Endothelial cell of umbilical vein (primary cell): ENCODE measurements at regions not wholly inside any gene's neighbourhood (a gene's known extent, or its start where the extent isn't known, plus 50 kb on each side); places are given as distances from the start of the nearest gene placed in this dataset.

Experiments used
- BruUV-seq: library from RNA; stranded (reverse); fragments of 400-500 nt; replicated peaks from 2 replicates; lab custom pipeline; 2021; lab: Mats Ljungman, UMichigan
- CTCF ChIA-PET: fragments of 300-600, 350-600 bp; sonication (Branson Sonifier 250); formaldehyde crosslinking; loops from one replicate; lab custom pipeline; 2021; ENCODE audit warnings: antibody characterized with exemption, inconsistent platforms; lab: Charles Lee
- POLR2A ChIA-PET: fragments of 300-600, 350-600 bp; sonication (Branson Sonifier 250); formaldehyde crosslinking; loops from one replicate; lab custom pipeline; 2021; ENCODE audit warnings: antibody characterized with exemption, inconsistent platforms; lab: Charles Lee
- DNase-seq: peaks from one replicate; pipeline ENCODE4 v3.0.0-alpha.2; 2011; ENCODE audit warnings: low read depth, low spot score
- FAIRE-seq: peaks from 2 replicates; lab custom pipeline; 2011; peaks lifted over from hg19 to GRCh38; lab: Jason Lieb, UNC
- H2AFZ ChIP-seq: 2 replicates; pipeline ENCODE4 v1.6.0; 2012; ENCODE audit warnings: low read depth, low read length, control low read depth, inconsistent platforms
- H3K27ac ChIP-seq: 2 replicates; pipeline ENCODE4 v1.5.1; 2011; ENCODE audit warnings: low read depth, mild to moderate bottlenecking, control low read depth, low read length, moderate library complexity; ENCODE audit not compliant: insufficient read depth
- H3K27me3 ChIP-seq, 2 experiments: 2 replicates each; pipeline versions ENCODE4 v1.6.0 to v1.6.1; 2011; ENCODE audit warnings: low read length in 2 of 2, mixed read lengths in 1 of 2; ENCODE audit not compliant: control insufficient read depth in 2 of 2, insufficient read depth in 2 of 2
- H3K36me3 ChIP-seq, 2 experiments: 2 replicates in 1 of 2; 3 replicates in 1 of 2; pipeline ENCODE4 v1.5.1; 2011; ENCODE audit warnings: low read length in 2 of 2, mild to moderate bottlenecking in 1 of 2, moderate library complexity in 1 of 2; ENCODE audit not compliant: control insufficient read depth in 2 of 2, insufficient read depth in 2 of 2; ENCODE audit errors: extremely low read depth in 1 of 2
- H3K4me1 ChIP-seq: 3 replicates; pipeline ENCODE4 v1.5.1; 2011; ENCODE audit warnings: mild to moderate bottlenecking, low read length; ENCODE audit not compliant: control insufficient read depth, insufficient read depth; ENCODE audit errors: extremely low read depth
- H3K4me2 ChIP-seq: 2 replicates; pipeline ENCODE4 v1.6.1; 2011; ENCODE audit warnings: low read length, control low read depth, mixed read lengths; ENCODE audit not compliant: insufficient read depth
- H3K4me3 ChIP-seq, 3 experiments: fragments of 200-600 bp in 1 of 3; sonication (generic), shearing (Covaris generic) in 1 of 3; replicated peaks in 1 of 3; 2 replicates each; pipeline ENCODE4 v1.5.1; 2011 to 2016; ENCODE audit warnings: control low read depth in 3 of 3, low read length in 3 of 3, mild to moderate bottlenecking in 2 of 3, inconsistent platforms in 1 of 3, low read depth in 1 of 3, moderate library complexity in 1 of 3; ENCODE audit not compliant: insufficient read depth in 1 of 3
- H3K79me2 ChIP-seq: 2 replicates; pipeline ENCODE4 v1.6.0; 2012; ENCODE audit warnings: low read length, inconsistent platforms; ENCODE audit not compliant: control insufficient read depth, insufficient read depth
- H3K9ac ChIP-seq: replicated peaks from 2 replicates; pipeline ENCODE3; 2011; ENCODE audit warnings: low read length, control low read depth; ENCODE audit not compliant: insufficient read depth; ENCODE audit errors: extremely low read depth
- H3K9me1 ChIP-seq: replicated peaks from 3 replicates; pipeline ENCODE4 v1.6.0; 2011; ENCODE audit warnings: mild to moderate bottlenecking, low read length; ENCODE audit not compliant: control insufficient read depth, insufficient read depth; ENCODE audit errors: extremely low read depth
- H3K9me3 ChIP-seq: replicated peaks from 2 replicates; pipeline ENCODE4 v1.5.1; 2012; ENCODE audit warnings: low read length, inconsistent platforms; ENCODE audit not compliant: control insufficient read depth, insufficient read depth
- H4K20me1 ChIP-seq: replicated peaks from 2 replicates; pipeline ENCODE3; 2011; ENCODE audit warnings: mild to moderate bottlenecking, low read length; ENCODE audit not compliant: control insufficient read depth, insufficient read depth; ENCODE audit errors: extremely low read depth
- CTCF ChIP-seq, 2 donors: IDR thresholded peaks; 1 replicate in 1 of 2; 2 replicates in 1 of 2; pipeline ENCODE4 v1.5.1; 2011; ENCODE audit warnings: low read length in 2 of 2, mild to moderate bottlenecking in 2 of 2, moderate library complexity in 2 of 2, control low read depth in 1 of 2, inconsistent platforms in 1 of 2, low read depth in 1 of 2; ENCODE audit not compliant: insufficient read depth in 1 of 2; ENCODE audit errors: extremely low read depth in 1 of 2
- EZH2 ChIP-seq: IDR thresholded peaks from 2 replicates; pipeline ENCODE4 v1.6.1; 2012; ENCODE audit warnings: borderline replicate concordance, low read depth, mild to moderate bottlenecking, moderate library complexity, low read length, inconsistent platforms; ENCODE audit not compliant: severe bottlenecking
- FOS ChIP-seq: IDR thresholded peaks from 2 replicates; pipeline ENCODE4 v1.6.1; 2011; ENCODE audit warnings: mild to moderate bottlenecking, low read length, moderate library complexity, borderline replicate concordance; ENCODE audit not compliant: insufficient read depth
- GATA2 ChIP-seq: IDR thresholded peaks from 2 replicates; pipeline ENCODE4 v1.7.0; 2011; ENCODE audit warnings: low read depth, mild to moderate bottlenecking, moderate library complexity, mixed read lengths, low read length; ENCODE audit not compliant: insufficient read length, insufficient read depth
- JUN ChIP-seq: IDR thresholded peaks from 2 replicates; pipeline ENCODE4 v1.6.1; 2011; ENCODE audit warnings: borderline replicate concordance, low read depth; ENCODE audit not compliant: insufficient read length, insufficient read depth
- MAX ChIP-seq: IDR thresholded peaks from 2 replicates; pipeline ENCODE4 v1.6.1; 2011; ENCODE audit not compliant: insufficient read depth, insufficient read length
- MYC ChIP-seq: IDR thresholded peaks from one replicate; pipeline ENCODE4 v1.6.1; 2011; ENCODE audit warnings: mild to moderate bottlenecking, low read depth, low read length
- POLR2A ChIP-seq: IDR thresholded peaks from 2 replicates; pipeline ENCODE4 v1.6.1; 2012; ENCODE audit warnings: low read depth, mild to moderate bottlenecking, control low read depth, low read length
- POLR2AphosphoS5 ChIP-seq: IDR thresholded peaks from 2 replicates; pipeline ENCODE4 v1.6.1; 2012; ENCODE audit warnings: low read depth, mild to moderate bottlenecking, control low read depth, low read length, moderate library complexity; ENCODE audit not compliant: insufficient read depth
- dilution Hi-C: fragments of 300-500 bp; cut with MboI; formaldehyde crosslinking; loops from one replicate; pipeline ENCODE4 v1.15.0; 2019; ENCODE audit warnings: low sequenced_read_pairs; ENCODE audit not compliant: extremely low pct_ligation_motif_present
- intact Hi-C: fragments of 100-400 bp; cut with micrococcal nuclease; formaldehyde crosslinking; loops from one replicate; pipeline ENCODE4 v1.10.0; 2022

- TF ChIP-seq MAX (no peak), JUN (no peak), MYC (no peak), FOS (no peak), EZH2 (no peak), CTCF (IDR thresholded peaks at IDR 0.05; ENCODE audit: extremely low read depth in 1 of 2, insufficient read depth in 1 of 2, low read depth in 1 of 2, low read length in 2 of 2) (no peak), POLR2AphosphoS5 (no peak), POLR2A (no peak), GATA2 (no peak)
- BruUV-seq: no TSS peak
- DNase-seq (no peak), FAIRE-seq (no peak)
- no peak overlapping the region for H3K4me3 ChIP-seq
- intact Hi-C loops (no loop called here), dilution Hi-C loops (no loop called here)
- H3K9me3 ChIP-seq: no peaks in the 10 kb centered on the region
- H3K9me1 ChIP-seq: no peaks in the 10 kb centered on the region
- H3K4me1 ChIP-seq: no peaks in the 10 kb centered on the region
- H2AFZ ChIP-seq: no peak overlapping the region
- no peaks in the 10 kb centered on the region for H3K27me3 ChIP-seq
- H3K9ac ChIP-seq: no peak overlapping the region
- H3K4me2 ChIP-seq: no peak overlapping the region
- H3K79me2 ChIP-seq: no peaks in the 10 kb centered on the region
- H3K36me3 ChIP-seq: no peaks in the 10 kb centered on the region
- H3K27ac ChIP-seq: no peak overlapping the region
- ChIA-PET POLR2A (no interaction called here), CTCF (no interaction called here)
- H4K20me1 ChIP-seq: no peaks in the 10 kb centered on the region
Observed at GRCh38 chr13:68275758-68276157, 1045.6 kb upstream of the PCDH9 start.
